DND-41 (cell line): ENCODE measurements at regions not wholly inside any gene's neighbourhood (a gene's known extent, or its start where the extent isn't known, plus 50 kb on each side); places are given as distances from the start of the nearest gene placed in this dataset.

ENCODE experiments used
- EZH2 ChIP-seq: IDR thresholded peaks from 3 replicates; pipeline ENCODE4 v1.6.1; 2012; ENCODE audit warnings: borderline replicate concordance, low read depth, mild to moderate bottlenecking, moderate library complexity, low read length, inconsistent platforms; ENCODE audit not compliant: severe bottlenecking
- TF ChIP-seq, protein P1 (sequence below): IDR thresholded peaks from 2 replicates; pipeline ENCODE4 v1.5.1; 2012; ENCODE audit warnings: borderline replicate concordance, low read length, moderate library complexity, mild to moderate bottlenecking; ENCODE audit not compliant: poor library complexity, severe bottlenecking; ENCODE audit errors: extremely low read depth

DNA sequence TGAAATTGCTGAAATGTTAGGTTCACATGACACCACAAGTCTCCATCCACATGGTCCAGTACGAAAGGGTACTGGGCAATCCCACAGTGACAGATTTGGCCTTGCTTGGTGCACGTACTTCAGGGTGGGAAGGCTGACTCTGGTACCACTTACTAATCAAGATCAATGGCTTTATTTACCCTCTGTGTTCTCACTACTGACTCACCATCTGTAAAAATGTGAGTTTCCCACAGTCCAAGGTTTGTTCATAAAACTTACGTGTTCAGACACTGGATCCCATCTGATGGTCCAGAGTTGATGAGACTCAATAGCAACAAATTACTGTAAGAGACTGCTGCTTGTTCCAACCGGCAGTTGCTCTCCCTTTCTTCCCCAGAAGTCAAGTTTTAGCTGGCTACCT is 231.7 kb downstream of the LMX1A start:
- TF ChIP-seq, protein P1, sequence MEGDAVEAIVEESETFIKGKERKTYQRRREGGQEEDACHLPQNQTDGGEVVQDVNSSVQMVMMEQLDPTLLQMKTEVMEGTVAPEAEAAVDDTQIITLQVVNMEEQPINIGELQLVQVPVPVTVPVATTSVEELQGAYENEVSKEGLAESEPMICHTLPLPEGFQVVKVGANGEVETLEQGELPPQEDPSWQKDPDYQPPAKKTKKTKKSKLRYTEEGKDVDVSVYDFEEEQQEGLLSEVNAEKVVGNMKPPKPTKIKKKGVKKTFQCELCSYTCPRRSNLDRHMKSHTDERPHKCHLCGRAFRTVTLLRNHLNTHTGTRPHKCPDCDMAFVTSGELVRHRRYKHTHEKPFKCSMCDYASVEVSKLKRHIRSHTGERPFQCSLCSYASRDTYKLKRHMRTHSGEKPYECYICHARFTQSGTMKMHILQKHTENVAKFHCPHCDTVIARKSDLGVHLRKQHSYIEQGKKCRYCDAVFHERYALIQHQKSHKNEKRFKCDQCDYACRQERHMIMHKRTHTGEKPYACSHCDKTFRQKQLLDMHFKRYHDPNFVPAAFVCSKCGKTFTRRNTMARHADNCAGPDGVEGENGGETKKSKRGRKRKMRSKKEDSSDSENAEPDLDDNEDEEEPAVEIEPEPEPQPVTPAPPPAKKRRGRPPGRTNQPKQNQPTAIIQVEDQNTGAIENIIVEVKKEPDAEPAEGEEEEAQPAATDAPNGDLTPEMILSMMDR = no peak
- no peak for TF ChIP-seq EZH2
